ENCODE measurements at regions not wholly inside any gene's neighbourhood (a gene's known extent, or its start where the extent isn't known, plus 50 kb on each side); places are given as distances from the start of the nearest gene placed in this dataset.

- TF ChIP-seq CTCF (IDR thresholded peaks at IDR 0.05; ENCODE audit: poor library complexity) (no peak), EZH2phosphoT487 (IDR thresholded peaks at IDR 0.05; ENCODE audit: low read depth, severe bottlenecking, unreplicated experiment) (no peak), EZH2 (IDR thresholded peaks at IDR 0.05; ENCODE audit: borderline replicate concordance) (no peak)
Observed at GRCh38 chr13:85249151-85249550, 550.1 kb downstream of the SLITRK6 start.
